Testis (tissue), 2 donors: ENCODE measurements at regions not wholly inside any gene's neighbourhood (a gene's known extent, or its start where the extent isn't known, plus 50 kb on each side); places are given as distances from the start of the nearest gene placed in this dataset.
A peak's percentile ranks its signal among the peaks of the same experiment; 100 is the strongest.

Experiments used
- DNase-seq: peaks from one replicate; pipeline ENCODE4 v3.0.0-alpha.2; 2019
- H3K27ac ChIP-seq, 2 donors: fragments of 200-600 bp; sonication (generic); one replicate each; pipeline ENCODE4 v1.5.1; 2019
- H3K27me3 ChIP-seq: fragments of 200-600 bp; sonication (generic); one replicate; pipeline ENCODE4 v1.5.1; 2019
- H3K36me3 ChIP-seq: fragments of 200-600 bp; sonication (generic); one replicate; pipeline ENCODE4 v1.5.1; 2017; ENCODE audit warnings: low read depth; ENCODE audit errors: missing control alignments
- H3K4me1 ChIP-seq: fragments of 200-600 bp; sonication (generic); one replicate; pipeline ENCODE4 v1.5.1; 2019
- H3K4me3 ChIP-seq, 2 donors: fragments of 200-600 bp; sonication (generic); one replicate each; pipeline ENCODE4 v1.5.1; 2017 to 2019
- H3K9me3 ChIP-seq: fragments of 200-600 bp; sonication (generic); one replicate; pipeline ENCODE4 v1.5.1; 2017
- CTCF ChIP-seq, 3 experiments: fragments of 450-650 bp in 2 of 3; fragments of 200-600 bp in 1 of 3; sonication (generic) in 1 of 3; IDR thresholded peaks; one replicate each; pipeline ENCODE4 v1.5.1; 2016 to 2019; ENCODE audit warnings: antibody characterized with exemption in 3 of 3, mild to moderate bottlenecking in 2 of 3, moderate library complexity in 1 of 3
- POLR2A ChIP-seq: fragments of 450-650 bp; IDR thresholded peaks from one replicate; pipeline ENCODE4 v1.6.1; 2017; ENCODE audit warnings: antibody characterized with exemption, mild to moderate bottlenecking, moderate library complexity
- WGBS, 2 donors: methylation state at CpG; one replicate each; pipeline ENCODE4 v1.1.5; 2018; 5-methylcytosine and 5-hydroxymethylcytosine counted together
- intact Hi-C: fragments of 100-400 bp; cut with DNase I; formaldehyde crosslinking; loops from one replicate; pipeline ENCODE4 v1.15.1; 2023; ENCODE audit warnings: low total_unique reads

- no peaks in the 10 kb centered on the region for H3K9me3 ChIP-seq
- intact Hi-C loops, result no loop called here
- H3K4me1 ChIP-seq, result no peaks in the 10 kb centered on the region
- no peak for DNase-seq
- TF ChIP-seq POLR2A (no peak), CTCF (IDR thresholded peaks at IDR 0.05) (no peak)
- H3K27ac ChIP-seq, result no peak overlapping the region
- no peak overlapping the region for H3K4me3 ChIP-seq
- no peaks in the 10 kb centered on the region for H3K36me3 ChIP-seq
- whole genome bisulfite sequencing, 2 donors, result 62 to 72% methylated on average over 9 of the region's 9 CpGs
- no peaks in the 10 kb centered on the region for H3K27me3 ChIP-seq
Measured at GRCh38 chr13:44212633-44213396, 160.8 kb upstream of the SERP2 start.

- TF ChIP-seq CTCF (IDR thresholded peaks at IDR 0.05) (no peak), POLR2A (no peak)
- H3K36me3 ChIP-seq, result no peaks in the 10 kb centered on the region
- H3K27ac ChIP-seq, result peak overlapping the region; percentile 28 to 42
- H3K27me3 ChIP-seq, result no peaks in the 10 kb centered on the region
- DNase-seq, result peak; percentile 50
- H3K4me3 ChIP-seq, result no peak overlapping the region
- intact Hi-C loops, result no loop called here
- 54 to 69% methylated on average over 10 of the region's 10 CpGs for WGBS, 2 donors
- peaks cover 11% of the 10 kb centered on the region for H3K4me1 ChIP-seq
- no peaks in the 10 kb centered on the region for H3K9me3 ChIP-seq
Measured at GRCh38 chr13:44218501-44219240, 155.0 kb upstream of the SERP2 start.

- Histone ChIP-seq H3K27ac (peak overlapping the region in 1 of 2 donors; percentile 42), H3K4me1 (peaks cover 11% of the 10 kb centered on the region), H3K36me3 (no peaks in the 10 kb centered on the region), H3K9me3 (no peaks in the 10 kb centered on the region), H3K27me3 (no peaks in the 10 kb centered on the region), H3K4me3 (no peak overlapping the region)
- intact Hi-C loops, result loop anchor here (10.0 kb wide), 1 partner anchor 215 kb away; no protein-coding TSS in a partner anchor
- 79% methylated on average over 13 of the region's 13 CpGs for WGBS, 2 donors
- DNase-seq, result no peak
- no peak for TF ChIP-seq POLR2A
- no peak for TF ChIP-seq CTCF (IDR thresholded peaks at IDR 0.05)
Measured at GRCh38 chr13:44219577-44220548, 153.8 kb upstream of the SERP2 start.

- intact Hi-C loops, result loop anchor here (10.0 kb wide), 1 partner anchor 214 kb away; no protein-coding TSS in a partner anchor
- H3K4me1 ChIP-seq, result peaks cover 11% of the 10 kb centered on the region
- no peaks in the 10 kb centered on the region for H3K9me3 ChIP-seq
- no peak overlapping the region for H3K27ac ChIP-seq
- H3K36me3 ChIP-seq, result no peaks in the 10 kb centered on the region
- H3K4me3 ChIP-seq, result no peak overlapping the region
- WGBS, 2 donors, result 69 to 76% methylated on average over 3 of the region's 3 CpGs
- TF ChIP-seq CTCF (IDR thresholded peaks at IDR 0.05) (no peak), POLR2A (no peak)
- DNase-seq, result no peak
- no peaks in the 10 kb centered on the region for H3K27me3 ChIP-seq
Measured at GRCh38 chr13:44220948-44221347, 152.7 kb upstream of the SERP2 start.
